ENCODE measurements at regions not wholly inside any gene's neighbourhood (a gene's known extent, or its start where the extent isn't known, plus 50 kb on each side); places are given as distances from the start of the nearest gene placed in this dataset.

GRCh38 chr4:53777244-53777984 is 186.1 kb upstream of the LNX1 start:
- no peak for DNase-seq (ENCODE audit: low spot score)

GRCh38 chr4:53776141-53776540 is 184.9 kb upstream of the LNX1 start:
- no peak for DNase-seq (ENCODE audit: low spot score)

- no peak for DNase-seq (ENCODE audit: low spot score)
Measured at GRCh38 chr4:53775381-53775780, 184.1 kb upstream of the LNX1 start.

- DNase-seq (ENCODE audit: low spot score) = no peak
Measured at GRCh38 chr4:53771326-53771725, 180.0 kb upstream of the LNX1 start.

- no peak for DNase-seq (ENCODE audit: low spot score)
Measured at GRCh38 chr4:53767482-53767881, 176.2 kb upstream of the LNX1 start.

- no peak for DNase-seq (ENCODE audit: low spot score)
Measured at GRCh38 chr4:53764761-53765490, 173.6 kb upstream of the LNX1 start.

- DNase-seq (ENCODE audit: low spot score) = peak; percentile 61
Measured at GRCh38 chr4:53763813-53764597, 172.7 kb upstream of the LNX1 start.

- no peak for DNase-seq (ENCODE audit: low spot score)
Measured at GRCh38 chr4:53755656-53756055, 164.4 kb upstream of the LNX1 start.

- no peak for DNase-seq (ENCODE audit: low spot score)
Measured at GRCh38 chr4:53752124-53752523, 160.8 kb upstream of the LNX1 start.

- no peak for DNase-seq (ENCODE audit: low spot score)
Measured at GRCh38 chr4:53748328-53748772, 157.1 kb upstream of the LNX1 start.

GRCh38 chr4:53747401-53747800 is 156.1 kb upstream of the LNX1 start:
- no peak for DNase-seq (ENCODE audit: low spot score)

GRCh38 chr4:53744446-53745160 is 153.3 kb upstream of the LNX1 start:
- peak; percentile 96 for DNase-seq (ENCODE audit: low spot score)

GRCh38 chr4:53734584-53735353 is 143.5 kb upstream of the LNX1 start:
- no peak for DNase-seq (ENCODE audit: low spot score)

GRCh38 chr4:53734182-53734581 is 142.9 kb upstream of the LNX1 start:
- no peak for DNase-seq (ENCODE audit: low spot score)

GRCh38 chr4:53732661-53733060 is 141.4 kb upstream of the LNX1 start:
- no peak for DNase-seq (ENCODE audit: low spot score)

- no peak for DNase-seq (ENCODE audit: low spot score)
Measured at GRCh38 chr4:53730031-53730805, 138.9 kb upstream of the LNX1 start.

- no peak for DNase-seq (ENCODE audit: low spot score)
Measured at GRCh38 chr4:53722110-53722509, 130.8 kb upstream of the LNX1 start.

GRCh38 chr4:53721263-53721662 is 130.0 kb upstream of the LNX1 start:
- no peak for DNase-seq (ENCODE audit: low spot score)

GRCh38 chr4:53720776-53721175 is 129.5 kb upstream of the LNX1 start:
- DNase-seq (ENCODE audit: low spot score) = no peak

GRCh38 chr4:53717064-53717549 is 125.8 kb upstream of the LNX1 start:
- no peak for DNase-seq (ENCODE audit: low spot score)
